Spleen (tissue), 7 donors: ENCODE measurements at regions not wholly inside any gene's neighbourhood (a gene's known extent, or its start where the extent isn't known, plus 50 kb on each side); places are given as distances from the start of the nearest gene placed in this dataset.
"Not testable (repeated sequence)": the region's sequence is repeated elsewhere in the genome, so short reads cannot be mapped to it uniquely, and the experiment has no call there.

ENCODE experiments used
- CTCF ChIP-seq, 11 experiments: fragments of 200-600 bp in 7 of 11; fragments of 450-650 bp in 4 of 11; sonication (generic) in 4 of 11; IDR thresholded peaks in 8 of 11; conservative IDR thresholded peaks in 3 of 11; 1 replicate in 7 of 11; 2 replicates in 4 of 11; pipeline versions ENCODE4 v1.4.0 to v1.8.0; 2016 to 2021; ENCODE audit warnings: antibody characterized with exemption in 11 of 11, inconsistent platforms in 4 of 11, mild to moderate bottlenecking in 1 of 11
- POLR2A ChIP-seq, 3 donors: fragments of 450-650 bp; IDR thresholded peaks; one replicate each; pipeline ENCODE4 v1.5.1; 2017; ENCODE audit warnings: antibody characterized with exemption in 3 of 3, mild to moderate bottlenecking in 1 of 3
- POLR2AphosphoS5 ChIP-seq, 3 donors: sonication (generic); formaldehyde crosslinking; IDR thresholded peaks; one replicate each; pipeline ENCODE4 v1.5.1; 2017; ENCODE audit warnings: antibody characterized with exemption in 3 of 3
- donor health status: DM: no; HTN: no; CAD: no; lungs with moderate emphysema.
- donor health status: DM: no; HTN: no; CAD: no.
- donor health status: DM: no; HTN: no; CAD: no.

DNA sequence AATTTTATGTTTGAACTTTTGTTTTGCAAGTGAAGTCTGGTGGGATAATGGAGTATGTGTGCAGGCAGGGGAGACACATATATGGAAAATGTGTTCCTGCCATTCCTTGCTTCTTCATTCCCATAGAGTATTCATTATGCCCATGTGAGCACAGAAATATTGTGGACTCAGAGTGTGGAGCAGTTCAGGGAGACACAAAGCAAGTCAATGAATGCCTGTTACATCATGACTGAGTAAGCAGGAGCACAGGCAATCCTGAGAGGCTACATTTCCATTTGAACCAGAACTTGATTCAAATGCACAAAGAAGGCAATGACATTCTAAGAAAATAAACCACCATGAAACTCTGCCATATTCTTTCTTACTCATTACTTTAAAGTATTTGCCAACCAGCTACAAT, 990.5 kb downstream of the PRIM2 start:
- TF ChIP-seq POLR2A (IDR thresholded peaks at IDR 0.05); CTCF (IDR thresholded peaks at IDR 0.05 in 8 of 11, conservative IDR thresholded peaks at IDR 0.05 in 3 of 11); POLR2AphosphoS5 (IDR thresholded peaks at IDR 0.05): not testable (repeated sequence)
